ENCODE measurements at regions not wholly inside any gene's neighbourhood (a gene's known extent, or its start where the extent isn't known, plus 50 kb on each side); places are given as distances from the start of the nearest gene placed in this dataset.
A peak's percentile ranks its signal among the peaks of the same experiment; 100 is the strongest.

GRCh38 chr16:54429029-54429428 lies 142.4 kb upstream of the IRX3 start:
- TF ChIP-seq CTCF (IDR thresholded peaks at IDR 0.05) = no peak
- Histone ChIP-seq H3K4me2 (ENCODE audit: low read length) (no peak overlapping the region), H3K4me3 (ENCODE audit: low read depth, low read length) (no peak overlapping the region), H3K27ac (no peak overlapping the region), H3K36me3 (ENCODE audit: control insufficient read depth, insufficient read depth, low read length) (no peaks in the 10 kb centered on the region), H2AFZ (peak overlapping the region; percentile 22), H3K79me2 (no peaks in the 10 kb centered on the region), H3K4me1 (peaks cover 33% of the 10 kb centered on the region), H3K9me3 (ENCODE audit: control insufficient read depth, low read length) (no peaks in the 10 kb centered on the region), H3K9ac (no peak overlapping the region), H3K27me3 (ENCODE audit: control insufficient read depth, insufficient read depth, low read length) (no peaks in the 10 kb centered on the region)

- peak overlapping the region; percentile 36 for H2AFZ ChIP-seq
Measured at GRCh38 chr16:54426553-54426849, 139.9 kb upstream of the IRX3 start.

GRCh38 chr16:54425681-54426552 lies 139.3 kb upstream of the IRX3 start:
- Histone ChIP-seq H3K4me1 (peaks cover 43% of the 10 kb centered on the region), H3K9me3 (ENCODE audit: control insufficient read depth, low read length) (no peaks in the 10 kb centered on the region)
- TF ChIP-seq CTCF (IDR thresholded peaks at IDR 0.05) = no peak

More at GRCh38 chr16:54426553-54426849, 139.9 kb upstream of the IRX3 start:
- Histone ChIP-seq H3K27me3 (ENCODE audit: control insufficient read depth, insufficient read depth, low read length) (no peaks in the 10 kb centered on the region), H3K27ac (peak overlapping the region; percentile 67), H3K9me3 (ENCODE audit: control insufficient read depth, low read length) (no peaks in the 10 kb centered on the region), H3K9ac (no peak overlapping the region), H3K4me2 (ENCODE audit: low read length) (no peak overlapping the region), H3K4me3 (ENCODE audit: low read depth, low read length) (peak overlapping the region; percentile 21), H3K36me3 (ENCODE audit: control insufficient read depth, insufficient read depth, low read length) (no peaks in the 10 kb centered on the region), H3K79me2 (no peaks in the 10 kb centered on the region), H3K4me1 (peaks cover 48% of the 10 kb centered on the region)
- no peak for TF ChIP-seq CTCF (IDR thresholded peaks at IDR 0.05)

GRCh38 chr16:54425068-54425467 lies 138.5 kb upstream of the IRX3 start:
- Histone ChIP-seq H3K4me1 (peaks cover 42% of the 10 kb centered on the region), H3K27ac (peak overlapping the region; percentile 67), H3K79me2 (no peaks in the 10 kb centered on the region), H3K9me3 (ENCODE audit: control insufficient read depth, low read length) (no peaks in the 10 kb centered on the region), H3K36me3 (ENCODE audit: control insufficient read depth, insufficient read depth, low read length) (no peaks in the 10 kb centered on the region), H3K9ac (no peak overlapping the region), H3K27me3 (ENCODE audit: control insufficient read depth, insufficient read depth, low read length) (no peaks in the 10 kb centered on the region), H3K4me3 (ENCODE audit: low read depth, low read length) (no peak overlapping the region), H3K4me2 (ENCODE audit: low read length) (peak overlapping the region; percentile 58), H2AFZ (no peak overlapping the region)
- TF ChIP-seq CTCF (IDR thresholded peaks at IDR 0.05) = no peak

More at GRCh38 chr16:54425681-54426552, 139.3 kb upstream of the IRX3 start:
- Histone ChIP-seq H3K79me2 (no peaks in the 10 kb centered on the region), H2AFZ (peak overlapping the region; percentile 36), H3K27me3 (ENCODE audit: control insufficient read depth, insufficient read depth, low read length) (no peaks in the 10 kb centered on the region), H3K4me2 (ENCODE audit: low read length) (peak overlapping the region; percentile 58), H3K4me3 (ENCODE audit: low read depth, low read length) (peak overlapping the region; percentile 21), H3K9ac (no peak overlapping the region), H3K36me3 (ENCODE audit: control insufficient read depth, insufficient read depth, low read length) (no peaks in the 10 kb centered on the region), H3K27ac (peak overlapping the region; percentile 67)

- no peaks in the 10 kb centered on the region for H3K27me3 ChIP-seq (ENCODE audit: control insufficient read depth, insufficient read depth, low read length)
- H3K9ac ChIP-seq = no peak overlapping the region
- TF ChIP-seq CTCF (IDR thresholded peaks at IDR 0.05) = no peak
- no peak overlapping the region for H3K4me3 ChIP-seq (ENCODE audit: low read depth, low read length)
- no peaks in the 10 kb centered on the region for H3K9me3 ChIP-seq (ENCODE audit: control insufficient read depth, low read length)
- H3K79me2 ChIP-seq = no peaks in the 10 kb centered on the region
- H3K4me2 ChIP-seq (ENCODE audit: low read length) = no peak overlapping the region
- H2AFZ ChIP-seq = peak overlapping the region; percentile 16
- H3K27ac ChIP-seq = peak overlapping the region; percentile 2
- peaks cover 39% of the 10 kb centered on the region for H3K4me1 ChIP-seq
- no peaks in the 10 kb centered on the region for H3K36me3 ChIP-seq (ENCODE audit: control insufficient read depth, insufficient read depth, low read length)
Measured at GRCh38 chr16:54424043-54424451, 137.5 kb upstream of the IRX3 start.
